ENCODE measurements at regions not wholly inside any gene's neighbourhood (a gene's known extent, or its start where the extent isn't known, plus 50 kb on each side); places are given as distances from the start of the nearest gene placed in this dataset.
"Not testable (repeated sequence)": the region's sequence is repeated elsewhere in the genome, so short reads cannot be mapped to it uniquely, and the experiment has no call there.

DNA sequence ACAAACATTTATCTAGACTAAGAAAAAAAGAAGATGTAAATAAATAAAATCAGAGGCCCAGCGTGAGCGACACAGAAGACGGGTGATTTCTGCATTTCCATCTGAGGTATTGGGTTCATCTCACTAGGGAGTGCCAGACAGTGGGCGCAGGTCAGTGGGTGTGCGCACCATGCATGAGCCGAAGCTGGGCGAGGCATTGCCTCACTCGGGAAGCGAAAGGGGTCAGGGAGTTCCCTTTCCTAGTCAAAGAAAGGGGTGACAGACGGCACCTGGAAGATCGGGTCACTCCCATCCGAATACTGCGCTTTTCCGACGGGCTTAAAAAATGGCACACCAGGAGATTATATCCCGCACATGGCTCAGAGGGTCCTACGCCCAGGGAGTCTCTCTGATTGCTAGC, 79.5 kb upstream of the ABCD2 start:
- ATAC-seq, result not testable (repeated sequence)

DNA sequence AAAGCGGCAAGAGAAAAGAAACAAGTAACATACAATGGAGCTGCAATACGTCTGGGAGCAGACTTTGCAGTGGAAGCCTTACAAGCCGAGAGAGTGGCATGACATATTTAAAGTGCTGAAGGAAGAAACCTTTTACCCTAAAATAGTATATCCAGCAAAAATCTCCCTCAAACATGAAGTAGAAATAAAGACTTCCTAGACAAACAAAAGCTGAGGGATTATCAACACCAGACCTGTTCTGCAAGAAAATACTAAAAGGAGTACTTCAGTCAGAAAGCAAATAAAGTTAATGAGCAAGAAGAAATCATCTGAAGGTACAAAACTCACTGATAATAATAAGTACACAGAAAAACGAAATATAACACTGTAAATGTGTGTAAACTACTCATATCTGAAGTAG, 77.5 kb upstream of the ABCD2 start:
- ATAC-seq, result no peak

- no peak for ATAC-seq
Measured at GRCh38 chr12:39692258-39692853, 72.8 kb upstream of the ABCD2 start.

DNA sequence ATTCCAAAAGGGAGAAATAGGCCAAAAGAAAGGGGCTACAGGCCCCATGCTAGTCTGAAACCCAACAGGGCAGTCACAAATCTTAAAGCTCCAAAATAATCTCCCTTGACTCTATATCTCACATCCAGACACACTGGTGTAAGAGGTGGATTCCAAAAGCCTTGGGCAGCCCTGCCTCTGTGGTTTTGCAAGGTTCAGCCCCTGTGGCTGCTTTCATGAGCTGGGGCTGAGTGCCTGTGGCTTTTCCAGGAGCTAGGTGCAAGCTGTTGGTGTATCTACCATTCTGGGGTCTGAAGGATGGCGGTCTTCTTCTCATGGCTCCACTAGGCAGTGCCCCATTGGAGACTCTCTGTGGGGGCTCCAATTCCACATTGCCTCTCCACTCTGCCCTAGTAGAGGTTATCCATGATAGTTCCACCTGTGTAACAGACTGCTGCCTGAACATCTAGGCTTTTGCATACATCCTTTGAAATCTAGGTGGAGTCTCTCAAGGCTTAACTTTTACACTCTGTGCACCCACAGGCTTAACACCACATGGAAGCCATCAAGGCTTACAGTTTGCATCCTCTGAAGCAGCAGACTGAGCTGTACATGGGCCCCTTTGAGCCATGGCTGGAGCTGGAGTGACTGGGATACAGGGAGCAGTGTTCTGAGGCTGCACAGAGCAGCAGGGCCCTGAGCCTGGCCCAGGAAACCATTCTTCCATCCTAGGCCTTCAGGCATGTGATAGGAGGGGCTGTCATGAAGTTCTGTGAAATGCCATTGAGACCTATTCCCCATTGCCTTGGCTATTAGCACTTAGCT, 66.5 kb upstream of the ABCD2 start:
- ATAC-seq, result no peak

- ATAC-seq, result peak; percentile 76 to 77
Measured at GRCh38 chr12:39682689-39683477, 63.3 kb upstream of the ABCD2 start.

GRCh38 chr12:39675263-39675662, 55.7 kb upstream of the ABCD2 start:
- ATAC-seq, result no peak

DNA sequence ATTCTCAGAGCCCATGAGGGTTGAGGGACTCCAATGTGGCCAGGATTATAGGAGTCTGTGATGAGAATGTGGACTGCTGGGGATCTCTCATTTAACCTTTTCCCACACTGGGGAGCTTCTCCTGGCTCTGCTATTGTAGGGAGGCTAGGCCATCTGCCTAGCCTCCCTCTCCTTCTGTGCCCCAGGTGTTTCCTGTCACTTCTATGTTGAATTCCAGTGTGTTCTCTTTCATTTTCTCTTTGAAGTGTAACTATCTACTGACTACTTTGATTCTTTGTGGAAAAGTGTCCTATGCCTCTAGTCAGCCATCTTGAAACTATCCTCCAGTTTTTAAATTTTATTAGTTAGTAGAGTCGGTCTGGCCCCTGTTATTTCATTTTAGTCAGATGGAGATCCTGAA, 53.4 kb upstream of the ABCD2 start:
- no peak for ATAC-seq

GRCh38 chr12:39671898-39672875, 52.6 kb upstream of the ABCD2 start:
- ATAC-seq, result no peak

DNA sequence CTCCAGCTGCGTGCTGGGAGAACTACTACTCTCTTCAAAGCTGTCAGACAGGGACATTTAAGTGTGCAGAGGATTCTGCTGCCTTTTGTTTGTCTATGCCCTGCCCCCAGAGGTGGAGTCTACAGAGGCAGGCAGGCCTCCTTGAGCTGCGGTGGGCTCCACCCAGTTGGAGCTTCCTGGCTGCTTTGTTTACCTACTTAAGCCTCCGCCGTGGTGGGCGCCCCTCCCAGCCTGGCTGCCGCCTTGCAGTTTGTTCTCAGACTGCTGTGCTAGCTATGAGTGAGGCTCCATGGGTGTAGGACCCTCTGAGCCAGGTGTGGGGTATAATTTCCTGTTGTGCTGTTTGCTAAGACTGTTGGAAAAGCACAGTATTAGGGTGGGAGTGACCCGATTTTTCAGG, 49.9 kb upstream of the ABCD2 start:
- not testable (repeated sequence) for ATAC-seq

All from activated CD4-positive, CD25-positive, alpha-beta regulatory T cell treated with anti-CD3 and anti-CD28 coated beads, Interleukin-2, amount 50 U/mL, for 24 hours (primary cell).